Superior temporal gyrus (tissue), 1 donor: ENCODE measurements at regions not wholly inside any gene's neighbourhood (a gene's known extent, or its start where the extent isn't known, plus 50 kb on each side); places are given as distances from the start of the nearest gene placed in this dataset.

ENCODE experiments used
- DNase-seq: peaks from one replicate; pipeline ENCODE4 v3.0.0-alpha.2; 2016; ENCODE audit errors: extremely low spot score

DNA sequence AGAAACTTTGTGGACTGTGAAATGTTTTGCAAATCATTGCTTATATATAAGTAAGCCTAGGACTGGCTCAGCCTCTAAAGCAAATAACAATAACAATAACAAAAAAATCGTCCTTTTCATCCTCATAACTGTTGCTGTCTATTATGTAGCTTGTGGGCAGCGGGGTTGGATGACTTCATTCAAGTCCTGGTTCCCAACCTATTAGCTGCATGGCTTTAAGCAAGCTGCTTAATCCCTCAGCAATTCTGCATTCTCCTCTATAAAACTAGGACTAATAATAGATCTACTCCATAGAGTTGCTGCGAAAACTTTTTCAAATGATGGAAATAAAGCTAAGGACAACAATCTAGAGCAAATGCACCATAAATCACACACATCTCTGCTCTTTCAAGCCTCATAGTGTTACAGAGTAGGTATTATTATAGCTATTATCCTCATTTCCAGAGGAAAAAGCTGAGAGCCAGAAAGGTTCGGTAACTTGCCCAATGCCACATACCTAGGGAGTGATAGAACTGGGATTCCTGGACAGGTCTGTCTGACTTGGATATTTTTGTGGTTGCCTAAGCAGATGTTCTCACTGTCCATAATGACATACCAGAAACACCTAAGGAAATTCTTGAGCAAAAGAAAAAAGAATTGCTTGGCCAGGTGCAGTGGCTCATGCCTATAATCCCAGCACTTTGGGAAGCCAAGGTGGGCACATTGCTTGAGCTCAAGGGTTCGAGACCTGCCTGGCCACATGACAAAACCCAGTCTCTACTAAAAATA, 98.8 kb upstream of the ADRA1B start:
- no peak for DNase-seq

DNA sequence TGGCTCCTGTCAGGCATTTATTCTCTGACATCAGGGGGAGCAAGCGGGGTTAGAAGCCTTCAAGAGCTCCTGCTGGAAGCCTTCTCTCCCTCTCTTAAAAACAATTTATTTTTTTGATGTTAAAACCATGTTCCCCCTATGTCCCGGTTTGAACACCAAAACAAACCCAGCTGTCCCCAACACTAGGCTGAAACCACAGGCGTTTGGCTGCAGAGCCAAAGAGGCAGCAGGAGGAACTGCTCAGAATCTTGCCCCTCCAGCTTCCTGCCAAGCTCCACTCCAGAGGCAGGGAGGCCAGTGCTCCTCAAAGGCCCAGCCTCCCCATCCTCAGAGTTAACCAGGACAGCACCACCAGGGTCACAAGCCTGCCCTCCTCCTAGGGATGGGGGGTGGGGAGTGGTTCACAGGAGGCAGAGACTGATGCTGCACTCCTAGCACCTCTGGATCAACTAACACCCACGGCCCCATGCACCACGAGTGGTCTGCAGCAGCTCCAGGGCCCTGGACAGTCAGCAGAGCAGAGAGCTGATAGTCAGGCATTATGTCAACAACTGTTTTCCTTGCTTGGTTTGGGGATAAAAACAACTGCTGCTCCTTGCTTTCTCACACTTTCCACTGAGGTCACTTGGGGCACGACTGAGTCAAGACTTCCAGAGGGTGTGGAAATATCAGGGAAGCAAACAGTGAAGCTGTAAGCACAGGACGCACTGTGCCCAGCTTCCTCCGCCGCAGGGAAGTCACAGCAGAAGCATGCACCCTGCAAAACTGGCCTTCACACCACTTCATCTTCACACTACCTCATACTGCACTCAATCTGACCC, 96.5 kb upstream of the ADRA1B start:
- no peak for DNase-seq

DNA sequence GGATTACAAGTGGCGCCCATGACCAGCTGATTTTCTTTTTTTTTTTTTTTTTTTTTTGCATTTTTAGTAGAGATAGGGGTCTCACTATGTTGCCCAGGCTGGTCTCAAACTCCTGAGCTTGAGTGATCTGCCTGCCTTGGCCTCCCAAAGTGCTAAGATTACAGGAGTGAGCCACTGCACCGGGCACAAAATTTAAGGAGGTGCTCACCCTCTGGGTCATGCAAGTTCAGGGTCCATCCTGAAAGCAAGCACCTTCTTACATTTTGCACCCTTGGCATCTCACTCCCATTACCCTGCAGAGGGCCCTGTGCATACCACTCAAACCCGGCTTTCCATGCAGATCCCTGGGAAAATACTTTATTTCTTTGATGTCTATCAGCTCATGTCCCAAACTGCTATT, 95.6 kb upstream of the ADRA1B start:
- DNase-seq: no peak

DNA sequence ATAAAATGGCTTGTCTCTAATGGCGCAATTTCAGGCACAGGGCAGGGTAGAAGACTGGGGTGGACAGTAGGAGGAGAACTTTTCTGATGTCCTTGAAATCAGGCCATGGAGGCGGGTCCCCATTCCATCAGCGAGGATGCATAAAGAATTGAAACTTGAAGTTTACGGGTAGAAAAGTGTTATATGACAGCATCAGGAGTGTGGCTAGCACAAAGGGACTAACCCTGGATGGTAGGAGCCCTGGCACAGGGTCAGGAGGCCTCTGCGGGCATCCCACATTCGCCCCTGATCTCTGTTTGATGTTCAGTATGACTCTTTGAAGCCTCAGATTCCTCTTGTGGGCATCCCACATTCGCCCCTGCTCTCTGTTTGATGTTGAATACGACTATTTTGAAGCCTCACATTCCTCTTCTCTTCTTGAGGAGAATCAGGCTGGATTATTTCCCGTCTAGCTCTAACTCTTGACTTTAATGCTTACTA, 94.8 kb upstream of the ADRA1B start:
- DNase-seq: no peak

DNA sequence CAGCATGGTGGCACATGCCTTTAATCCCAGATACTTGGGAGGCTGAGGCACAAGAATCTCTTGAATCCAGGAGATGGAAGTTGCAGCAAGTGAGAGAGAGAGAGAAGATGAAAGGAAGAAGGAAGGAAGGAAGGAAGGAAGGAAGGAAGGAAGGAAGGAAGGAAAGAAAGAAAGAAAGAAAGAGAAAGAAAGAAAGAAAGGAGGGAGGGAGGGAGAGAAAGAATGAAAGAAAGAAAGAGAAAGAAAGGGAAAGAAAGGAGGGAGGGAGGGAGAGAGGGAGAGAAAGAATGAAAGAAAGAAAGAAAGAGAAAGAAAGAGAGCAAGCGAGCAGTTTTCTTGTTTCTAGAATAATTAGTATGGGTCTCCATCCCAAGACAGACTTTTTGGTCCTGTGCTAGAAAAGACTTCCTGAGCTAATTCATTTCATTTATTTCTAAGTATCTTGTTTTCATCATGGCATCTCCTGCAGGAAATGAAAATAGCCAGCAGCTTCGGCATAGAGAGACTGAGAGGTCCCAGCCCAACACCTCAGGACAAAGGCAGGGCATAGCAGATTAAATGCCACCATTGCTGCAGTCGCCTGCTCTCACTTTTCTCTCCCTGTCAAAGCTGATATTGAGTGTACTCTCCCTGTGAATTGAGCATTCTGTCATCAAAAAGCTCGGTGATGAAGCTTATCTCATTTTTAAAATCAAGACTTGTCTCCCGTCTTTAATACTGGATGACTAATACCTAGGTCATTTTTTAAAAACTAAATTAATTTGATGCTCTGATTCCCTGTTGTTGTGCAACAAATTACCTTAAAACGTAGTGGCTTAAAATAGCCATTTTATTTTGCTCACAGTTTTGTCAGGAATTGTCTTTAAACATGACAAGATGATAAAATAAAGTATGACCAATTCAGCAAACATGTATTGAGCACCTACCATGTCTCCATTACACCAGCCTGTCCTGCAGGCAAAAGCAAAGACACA, 91.8 kb upstream of the ADRA1B start:
- DNase-seq: no peak

DNA sequence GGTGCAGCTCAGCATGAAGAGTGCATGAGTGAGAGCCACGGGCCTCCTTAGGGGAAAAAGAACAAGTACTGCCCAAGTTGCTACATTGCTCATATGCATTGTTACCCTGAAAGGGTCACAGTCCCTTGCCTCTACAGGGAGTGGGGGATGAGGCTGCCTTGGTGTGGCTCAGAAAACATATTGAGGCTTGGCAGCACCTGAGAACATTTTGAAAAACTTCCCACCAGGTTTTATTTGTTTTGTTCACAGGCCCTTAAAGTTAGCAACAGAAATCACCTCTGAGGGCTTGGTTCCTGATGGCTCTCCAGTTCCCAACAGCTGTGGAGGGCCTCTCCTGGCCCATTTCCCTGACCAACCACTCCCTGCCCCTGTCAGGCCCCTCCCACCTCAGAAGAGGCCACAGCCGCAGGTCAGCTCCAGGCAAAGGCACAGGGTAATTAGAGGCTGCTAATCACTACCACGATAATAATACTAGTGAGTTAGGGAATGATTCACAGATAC, 90.7 kb upstream of the ADRA1B start:
- no peak for DNase-seq

DNA sequence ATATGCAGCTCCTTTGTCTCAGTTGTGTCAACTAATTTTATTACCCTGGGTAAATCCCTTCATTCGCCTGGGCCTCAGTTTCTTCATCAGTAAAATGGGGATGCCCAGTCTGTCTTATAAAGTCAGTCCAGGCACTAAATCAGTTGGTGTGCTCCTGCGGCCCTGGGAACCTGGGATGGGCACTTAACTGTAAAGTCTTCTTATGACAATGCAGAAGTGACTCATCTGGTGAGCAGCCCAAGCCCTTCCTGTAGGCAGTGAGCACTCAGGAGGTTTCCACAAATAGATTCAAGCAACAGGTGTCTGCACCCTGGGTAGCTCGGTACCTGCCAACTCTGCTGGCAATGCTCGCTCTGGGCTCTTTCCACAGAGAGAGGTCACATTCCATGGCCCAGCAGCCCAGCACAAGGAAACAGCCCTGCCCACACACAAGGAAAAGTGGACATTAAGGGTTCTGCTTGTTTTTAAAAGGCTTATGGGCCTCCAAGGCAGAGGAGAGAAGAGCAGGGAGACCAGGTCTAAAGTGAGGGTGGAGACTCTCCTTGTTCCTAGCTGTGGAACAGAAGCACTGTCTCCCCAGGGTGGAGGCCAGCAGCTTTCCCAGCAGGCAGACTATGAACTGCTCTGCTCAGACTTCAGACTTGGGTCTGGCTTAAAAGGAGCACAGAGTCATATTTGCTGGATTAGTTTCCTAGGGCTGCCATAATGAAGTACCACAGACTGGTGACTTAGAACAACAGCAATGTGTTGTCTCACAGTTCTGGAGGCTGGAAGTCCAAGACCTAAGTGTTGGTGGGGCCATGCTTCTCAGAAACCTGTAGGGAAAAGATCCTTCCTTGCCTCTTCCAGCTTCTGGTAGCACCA, 89.7 kb upstream of the ADRA1B start:
- no peak for DNase-seq

DNA sequence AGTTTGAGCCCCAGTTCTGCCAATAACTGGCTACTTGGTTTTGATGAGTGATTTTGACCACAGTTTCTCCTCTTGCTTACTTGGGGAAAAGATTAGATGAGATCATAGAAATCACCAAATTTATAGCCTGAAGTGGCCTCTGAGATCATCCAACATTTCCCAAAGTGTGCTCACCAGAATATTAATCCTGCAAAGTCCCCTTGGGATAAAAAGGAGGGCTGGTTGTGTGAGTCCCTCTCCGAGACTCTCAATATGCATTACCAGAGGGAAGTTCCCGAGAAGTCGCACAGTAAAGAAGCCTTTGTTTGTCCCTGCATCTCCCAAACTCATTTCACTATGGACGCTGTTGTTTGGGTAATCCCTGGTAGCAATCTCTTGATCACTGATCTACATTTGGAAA, 88.4 kb upstream of the ADRA1B start:
- DNase-seq: no peak

DNA sequence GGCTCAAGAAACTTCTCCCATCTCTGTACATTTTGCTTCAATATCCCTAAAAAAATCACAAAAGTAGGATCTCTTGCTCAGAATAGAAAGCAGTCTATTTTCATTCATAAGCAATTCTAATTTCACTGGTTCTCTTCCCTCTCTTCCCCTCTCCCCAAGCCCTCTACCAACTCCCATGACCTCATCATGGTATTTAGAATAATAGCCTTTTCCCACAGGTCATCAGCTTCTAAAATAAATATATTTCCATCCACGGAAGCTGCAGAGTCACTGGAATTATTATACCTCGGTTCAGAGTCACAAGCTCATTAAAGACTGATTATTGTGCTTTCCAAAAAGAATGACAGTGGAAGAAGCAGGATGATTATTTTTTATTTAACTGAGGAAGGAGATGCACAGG, 84.2 kb upstream of the ADRA1B start:
- DNase-seq: no peak

DNA sequence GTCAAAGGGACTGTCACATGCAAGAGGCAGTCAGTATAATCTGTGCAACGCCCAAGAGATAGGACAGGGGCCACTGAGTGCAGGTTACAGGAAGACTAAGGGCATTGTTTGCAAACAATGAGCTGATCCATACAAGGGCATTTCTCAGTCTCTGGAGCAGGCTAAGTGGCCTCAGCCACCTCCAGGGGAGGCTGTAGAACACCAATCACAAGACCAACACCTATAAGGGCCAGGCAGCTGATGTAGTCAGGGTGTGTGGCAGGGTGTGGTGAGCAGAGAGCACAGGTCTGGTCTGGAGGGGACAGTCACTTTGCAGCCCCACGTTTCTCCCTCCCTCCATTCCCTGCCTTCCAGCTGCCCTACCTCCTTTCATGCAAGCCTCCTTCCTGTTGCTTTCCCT, 83.2 kb upstream of the ADRA1B start:
- DNase-seq: no peak

DNA sequence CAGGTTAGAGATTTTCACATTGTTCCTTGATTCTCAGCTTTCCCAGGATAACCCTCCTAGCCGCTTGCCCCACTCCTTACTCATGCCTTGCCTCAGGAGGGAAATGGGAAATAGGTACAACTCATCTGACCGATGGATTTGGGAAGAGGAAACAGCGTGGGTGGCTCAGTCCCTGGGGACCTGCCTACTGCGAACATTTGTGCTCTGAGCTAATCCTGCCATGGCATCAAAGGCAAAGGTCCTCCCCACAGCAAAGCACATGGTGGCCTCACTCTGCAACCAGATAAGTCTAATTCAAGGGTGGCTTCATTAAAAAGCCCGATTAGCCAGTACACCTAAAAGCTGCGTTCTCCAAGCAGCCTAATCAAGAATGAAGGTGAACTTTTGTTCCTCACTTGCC, 82.4 kb upstream of the ADRA1B start:
- DNase-seq: no peak

DNA sequence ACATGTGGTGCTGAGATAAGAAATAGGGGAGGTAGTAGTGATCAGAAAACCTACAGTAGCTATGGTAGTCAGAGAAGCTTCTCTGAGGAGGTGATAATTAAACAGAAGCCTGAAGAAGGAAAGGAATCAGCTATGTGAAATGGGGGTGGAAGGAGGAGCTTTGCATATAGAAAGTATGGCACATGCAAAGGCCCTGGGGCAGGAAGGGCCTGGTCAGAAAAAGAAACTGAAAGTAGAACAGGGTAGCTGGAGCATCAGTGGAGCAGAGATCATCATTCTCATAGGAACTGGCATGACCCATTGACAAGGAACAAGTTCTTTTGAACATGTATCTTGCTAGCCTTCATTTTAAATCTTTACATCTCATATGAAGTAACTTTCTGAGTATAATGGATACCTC, 80.7 kb upstream of the ADRA1B start:
- DNase-seq: no peak

DNA sequence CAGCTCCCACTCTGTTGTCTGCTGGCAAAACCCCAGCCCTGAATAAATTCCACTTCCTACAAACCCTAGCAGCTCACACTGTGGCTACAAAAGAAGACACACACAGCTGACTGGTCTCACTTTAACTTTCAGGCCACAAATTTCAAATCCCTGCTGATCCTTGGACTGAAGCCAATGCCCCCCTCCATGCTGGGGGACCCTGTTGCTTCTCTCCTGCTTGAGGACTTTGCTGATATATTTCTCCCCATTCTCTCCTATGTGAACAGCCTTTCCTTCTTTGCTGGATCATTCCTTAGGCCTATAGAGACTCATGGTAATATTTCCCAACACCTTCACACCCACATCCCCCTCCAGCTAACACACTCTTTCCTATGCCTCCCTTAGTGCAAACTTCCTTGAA, 79.6 kb upstream of the ADRA1B start:
- no peak for DNase-seq

DNA sequence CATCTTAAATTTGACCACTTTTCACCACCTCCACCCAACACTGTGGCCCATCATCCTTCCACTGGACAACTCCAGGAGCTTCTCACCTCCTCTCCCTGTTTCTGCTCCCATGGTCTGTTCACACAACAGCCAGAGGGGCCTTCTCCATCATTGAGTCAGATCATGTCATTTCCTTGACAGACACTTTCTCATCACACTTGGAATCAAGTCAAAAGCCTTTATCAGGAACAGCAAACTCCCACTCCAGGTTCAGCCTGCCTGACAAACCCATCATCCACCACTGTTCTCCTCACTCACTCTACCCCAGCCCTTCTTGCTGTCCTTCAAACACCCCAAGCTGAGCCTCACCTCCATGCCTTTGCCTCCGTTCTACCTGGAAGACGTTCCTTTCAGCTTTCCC, 78.4 kb upstream of the ADRA1B start:
- DNase-seq: no peak

DNA sequence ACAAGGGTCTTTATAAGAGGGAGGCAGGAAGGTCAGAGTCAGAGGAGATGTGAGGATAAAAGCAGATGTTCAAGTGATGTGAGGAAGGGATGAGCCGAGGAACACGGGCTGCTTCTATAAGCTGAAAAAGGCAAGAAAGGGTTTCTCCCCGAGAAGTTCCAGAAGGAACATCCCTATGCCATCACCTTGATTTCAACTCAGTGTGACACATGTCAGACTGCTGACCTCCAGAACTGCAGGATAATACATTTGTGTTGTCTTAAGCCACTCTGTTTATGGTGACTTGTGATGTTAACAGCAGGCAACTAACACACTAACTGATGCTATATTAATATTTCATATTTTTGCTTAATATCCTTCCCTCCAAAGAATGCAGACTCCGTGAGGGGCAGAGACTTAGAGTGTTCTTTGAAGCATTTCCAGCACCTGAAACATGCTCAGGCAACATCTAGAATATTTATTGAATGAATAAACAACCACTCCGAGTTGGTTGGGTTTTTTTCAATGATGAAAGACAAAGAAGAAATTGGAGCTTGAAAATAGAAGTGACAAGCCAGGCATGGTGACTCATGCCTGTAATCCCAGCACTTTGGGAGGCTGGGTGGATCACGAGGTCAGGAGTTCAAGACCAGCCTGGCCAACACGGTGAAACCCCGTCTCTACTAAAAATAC, 77.6 kb upstream of the ADRA1B start:
- DNase-seq: no peak

DNA sequence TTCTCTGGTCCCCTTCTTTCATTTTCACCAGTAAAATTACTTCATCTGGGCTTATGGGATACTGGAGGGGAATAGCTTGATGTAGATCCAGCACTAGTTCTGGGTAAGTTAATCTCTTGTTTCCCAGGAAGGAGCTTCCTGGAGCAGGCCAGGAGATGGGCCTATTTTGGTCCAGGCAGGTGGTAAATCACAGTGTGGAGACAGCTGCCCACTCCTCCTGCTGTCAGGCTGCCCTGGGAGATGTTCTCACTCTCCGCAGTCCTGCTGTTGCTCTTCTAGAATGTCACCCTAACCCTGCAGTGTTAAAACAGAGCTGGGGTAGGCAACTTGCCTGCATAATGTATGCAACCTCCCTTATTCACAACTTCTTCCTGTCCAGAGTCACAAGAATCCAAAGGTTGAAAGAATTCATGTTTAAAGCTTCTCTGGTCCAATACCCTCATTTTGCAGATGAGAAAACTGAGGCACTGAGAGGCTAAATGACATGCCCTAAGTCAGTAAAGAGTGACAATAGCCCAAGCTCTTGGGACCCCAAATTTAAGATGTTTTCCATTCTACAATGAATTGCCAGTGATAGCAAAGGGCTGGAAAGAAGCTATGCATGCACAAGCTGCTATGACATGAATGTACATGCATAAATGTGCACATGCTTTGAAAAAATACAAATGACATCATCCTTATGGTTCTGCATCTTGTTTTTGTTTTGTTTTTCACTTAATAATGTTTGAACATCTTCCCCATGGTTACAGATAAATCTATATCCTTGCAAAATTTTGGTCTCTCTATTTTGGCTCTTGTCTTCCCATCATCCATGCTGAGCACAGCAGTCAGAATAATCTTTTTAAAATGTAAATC, 71.8 kb upstream of the ADRA1B start:
- no peak for DNase-seq

DNA sequence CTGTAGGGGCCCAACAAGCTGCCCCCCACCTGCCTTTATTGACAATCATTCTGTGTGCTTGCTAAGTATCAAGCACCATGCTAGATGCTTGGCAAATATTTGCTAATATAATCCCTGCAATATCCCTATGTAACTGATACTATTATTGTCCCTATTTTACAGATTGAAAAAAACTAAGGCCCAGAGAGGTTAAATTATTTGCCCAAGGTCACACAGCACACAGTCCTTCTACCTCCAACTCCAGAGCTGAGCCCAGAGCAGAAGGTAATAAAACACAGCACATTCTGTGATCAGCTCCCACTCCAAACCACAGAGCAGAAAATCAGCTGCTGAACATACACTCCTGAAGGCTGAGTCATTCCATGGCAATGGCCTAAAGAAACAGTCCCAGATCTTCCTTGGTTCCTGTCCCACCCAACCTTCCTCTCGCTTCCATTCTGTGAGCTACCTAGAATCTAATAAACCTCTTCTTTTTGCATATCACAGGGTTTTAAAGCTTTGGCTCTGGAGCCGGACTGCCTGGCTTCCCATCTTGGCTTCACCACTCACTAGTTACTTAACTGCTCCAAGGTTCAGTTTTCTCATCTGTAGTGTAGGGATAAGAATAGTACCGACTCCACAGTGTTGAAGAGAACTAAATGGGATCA, 66.7 kb upstream of the ADRA1B start:
- no peak for DNase-seq

DNA sequence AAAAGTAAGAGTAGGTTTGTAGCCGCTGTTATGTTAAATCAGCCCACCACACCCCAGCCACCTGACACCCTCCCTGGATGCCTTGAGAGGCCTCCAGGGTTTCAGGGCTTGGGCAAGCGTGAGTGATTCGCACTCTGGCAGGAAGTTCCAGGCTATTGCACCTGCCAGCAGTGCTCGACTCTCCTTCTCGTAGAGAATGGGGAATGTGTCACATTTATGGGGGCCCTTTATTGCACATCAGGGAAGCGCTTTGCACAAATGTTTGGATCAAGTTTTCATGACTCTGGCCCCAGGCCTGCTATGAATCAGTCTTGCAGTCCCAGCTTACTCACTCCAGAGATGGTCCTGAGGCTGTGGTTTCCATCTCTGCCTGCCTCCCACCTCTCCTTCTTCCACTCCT, 66.1 kb upstream of the ADRA1B start:
- no peak for DNase-seq

DNA sequence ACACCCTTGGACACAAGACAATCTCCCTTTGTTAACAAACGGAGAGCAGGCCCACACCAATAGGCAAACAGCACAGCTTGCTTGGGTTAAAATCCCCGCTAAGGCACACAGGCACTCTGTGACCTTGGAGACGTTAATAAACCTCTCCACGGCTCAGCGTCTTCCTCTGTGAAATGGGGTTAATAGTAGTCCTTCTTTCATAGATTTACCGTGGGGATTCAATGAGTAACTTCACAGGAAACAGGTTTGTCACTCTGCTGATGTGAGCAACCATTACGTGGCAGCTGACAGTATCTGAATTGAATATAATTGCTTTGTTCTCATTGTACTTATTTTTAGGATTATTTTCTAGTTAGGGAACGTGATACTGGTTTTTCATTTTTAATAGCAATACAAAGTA, 65.2 kb upstream of the ADRA1B start:
- no peak for DNase-seq
